Keratinocyte (primary cell): ENCODE measurements at regions not wholly inside any gene's neighbourhood (a gene's known extent, or its start where the extent isn't known, plus 50 kb on each side); places are given as distances from the start of the nearest gene placed in this dataset.

Experiments used
- DNase-seq: peaks from one replicate; pipeline ENCODE4 v3.0.0-alpha.2; 2011; ENCODE audit warnings: low read depth, missing footprints, low spot score
- FAIRE-seq: peaks from 2 replicates; lab custom pipeline; 2011; peaks lifted over from hg19 to GRCh38; lab: Jason Lieb, UNC
- H2AFZ ChIP-seq: 2 replicates; pipeline ENCODE4 v1.6.0; 2012; ENCODE audit warnings: low read length, control low read depth, inconsistent platforms; ENCODE audit not compliant: control insufficient read depth
- H3K27ac ChIP-seq: 2 replicates; pipeline ENCODE4 v1.5.1; 2011; ENCODE audit warnings: low read length; ENCODE audit not compliant: control insufficient read depth, insufficient read depth
- H3K27me3 ChIP-seq: 3 replicates; pipeline ENCODE4 v1.6.0; 2011; ENCODE audit warnings: low read length; ENCODE audit not compliant: control insufficient read depth, insufficient read depth; ENCODE audit errors: extremely low read depth
- H3K36me3 ChIP-seq, 2 experiments: 2 replicates in 1 of 2; 3 replicates in 1 of 2; pipeline ENCODE4 v1.5.1; 2011; ENCODE audit warnings: low read length in 2 of 2, mild to moderate bottlenecking in 1 of 2; ENCODE audit not compliant: control insufficient read depth in 2 of 2, insufficient read depth in 2 of 2; ENCODE audit errors: extremely low read depth in 1 of 2
- H3K4me1 ChIP-seq: 3 replicates; pipeline ENCODE4 v1.5.1; 2011; ENCODE audit warnings: low read length; ENCODE audit not compliant: control insufficient read depth, insufficient read depth; ENCODE audit errors: extremely low read depth
- H3K4me2 ChIP-seq: 3 replicates; pipeline ENCODE4 v1.6.0; 2011; ENCODE audit warnings: low read depth, low read length; ENCODE audit not compliant: control insufficient read depth, insufficient read depth; ENCODE audit errors: extremely low read depth
- H3K4me3 ChIP-seq, 3 experiments: fragments of 200-600 bp in 1 of 3; sonication (generic) in 1 of 3; 2 replicates in 2 of 3; 3 replicates in 1 of 3; pipeline ENCODE4 v1.5.1; 2011 to 2016; ENCODE audit warnings: low read length in 3 of 3, mild to moderate bottlenecking in 3 of 3, control low read depth in 2 of 3, inconsistent platforms in 1 of 3, low read depth in 1 of 3, mixed read lengths in 1 of 3, mixed run types in 1 of 3, moderate library complexity in 1 of 3; ENCODE audit not compliant: control insufficient read depth in 2 of 3, insufficient read depth in 2 of 3; ENCODE audit errors: extremely low read depth in 1 of 3
- H3K79me2 ChIP-seq: 2 replicates; pipeline ENCODE4 v1.6.0; 2012; ENCODE audit warnings: low read length; ENCODE audit not compliant: control insufficient read depth, insufficient read depth
- H3K9ac ChIP-seq: 3 replicates; pipeline ENCODE4 v1.6.0; 2011; ENCODE audit warnings: low read length; ENCODE audit not compliant: control insufficient read depth, insufficient read depth; ENCODE audit errors: extremely low read depth
- H3K9me1 ChIP-seq: 3 replicates; pipeline ENCODE4 v1.6.0; 2011; ENCODE audit warnings: low read length; ENCODE audit not compliant: control insufficient read depth, insufficient read depth; ENCODE audit errors: extremely low read depth
- H3K9me3 ChIP-seq: 2 replicates; pipeline ENCODE4 v1.5.1; 2012; ENCODE audit warnings: low read depth, low read length; ENCODE audit not compliant: control insufficient read depth
- H4K20me1 ChIP-seq: 3 replicates; pipeline ENCODE4 v1.6.0; 2011; ENCODE audit warnings: low read length; ENCODE audit not compliant: control insufficient read depth, insufficient read depth; ENCODE audit errors: extremely low read depth
- CTCF ChIP-seq, 3 experiments: IDR thresholded peaks in 1 of 3; conservative IDR thresholded peaks in 1 of 3; optimal IDR thresholded peaks in 1 of 3; 2 replicates in 2 of 3; 3 replicates in 1 of 3; pipeline versions ENCODE3 to v1.5.1; 2011; ENCODE audit warnings: low read length in 3 of 3, mild to moderate bottlenecking in 3 of 3, moderate library complexity in 2 of 3, control low read depth in 1 of 3, inconsistent platforms in 1 of 3; ENCODE audit not compliant: insufficient read depth in 2 of 3; ENCODE audit errors: extremely low read depth in 1 of 3
- EZH2 ChIP-seq: IDR thresholded peaks from one replicate; pipeline ENCODE4 v1.6.1; 2012; ENCODE audit warnings: inconsistent platforms, mild to moderate bottlenecking, low read length, moderate library complexity
- dilution Hi-C: fragments of 300-500 bp; cut with MboI; formaldehyde crosslinking; loops from one replicate; pipeline ENCODE4 v1.7.0; 2020; ENCODE audit warnings: low sequenced_read_pairs; ENCODE audit not compliant: extremely low pct_ligation_motif_present

- H3K27me3 ChIP-seq: no peaks in the 10 kb centered on the region
- no peaks in the 10 kb centered on the region for H3K4me1 ChIP-seq
- H4K20me1 ChIP-seq: no peaks in the 10 kb centered on the region
- FAIRE-seq (no peak), DNase-seq (no peak)
- H3K4me3 ChIP-seq: no peak overlapping the region
- no peak overlapping the region for H2AFZ ChIP-seq
- H3K27ac ChIP-seq: no peak overlapping the region
- no peaks in the 10 kb centered on the region for H3K79me2 ChIP-seq
- TF ChIP-seq CTCF (optimal IDR thresholded peaks at IDR 0.05 in 1 of 3, IDR thresholded peaks at IDR 0.05 in 1 of 3, conservative IDR thresholded peaks at IDR 0.05 in 1 of 3; ENCODE audit: extremely low read depth in 1 of 3, insufficient read depth in 2 of 3, low read length in 3 of 3) (no peak), EZH2 (no peak)
- H3K9ac ChIP-seq: no peak overlapping the region
- dilution Hi-C loops: no loop called here
- no peaks in the 10 kb centered on the region for H3K9me1 ChIP-seq
- no peak overlapping the region for H3K4me2 ChIP-seq
- H3K9me3 ChIP-seq: no peaks in the 10 kb centered on the region
- H3K36me3 ChIP-seq: no peaks in the 10 kb centered on the region
These were observed 965.6 kb upstream of the CHORDC1 start for GRCh38 chr11:91188484-91188883.

- Histone ChIP-seq H4K20me1 (no peaks in the 10 kb centered on the region), H3K9me1 (no peaks in the 10 kb centered on the region), H3K4me1 (no peaks in the 10 kb centered on the region), H3K9ac (no peak overlapping the region), H3K9me3 (no peaks in the 10 kb centered on the region), H3K36me3 (no peaks in the 10 kb centered on the region), H2AFZ (no peak overlapping the region), H3K79me2 (no peaks in the 10 kb centered on the region), H3K27ac (no peak overlapping the region), H3K27me3 (no peaks in the 10 kb centered on the region), H3K4me2 (no peak overlapping the region), H3K4me3 (no peak overlapping the region)
- TF ChIP-seq CTCF (optimal IDR thresholded peaks at IDR 0.05 in 1 of 3, IDR thresholded peaks at IDR 0.05 in 1 of 3, conservative IDR thresholded peaks at IDR 0.05 in 1 of 3; ENCODE audit: extremely low read depth in 1 of 3, insufficient read depth in 2 of 3, low read length in 3 of 3) (no peak), EZH2 (no peak)
- dilution Hi-C loops: no loop called here
- FAIRE-seq: no peak
- no peak for DNase-seq
These were observed 964.5 kb upstream of the CHORDC1 start for GRCh38 chr11:91187314-91187713.
